WTC11 (cell line): ENCODE measurements at regions not wholly inside any gene's neighbourhood (a gene's known extent, or its start where the extent isn't known, plus 50 kb on each side); places are given as distances from the start of the nearest gene placed in this dataset.

Source experiments
- ATAC-seq: fragments of 200-7000 bp; cut with Tn5 transposase; 2 replicates; pipeline ENCODE4 v1.10.0; 2021; ENCODE audit warnings: mild to moderate bottlenecking, moderate library complexity
- CTCF ChIA-PET: fragments of 300-600 bp; sonication (Branson Sonifier 250); formaldehyde crosslinking; loops from one replicate; lab custom pipeline; 2021; ENCODE audit warnings: antibody characterized with exemption; lab: Charles Lee
- POLR2A ChIA-PET: fragments of 350-600 bp; sonication (Branson Sonifier 250); formaldehyde crosslinking; loops from one replicate; lab custom pipeline; 2021; ENCODE audit warnings: antibody characterized with exemption; lab: Charles Lee
- DNase-seq: peaks from one replicate; pipeline ENCODE4 v3.0.0; 2021; ENCODE audit warnings: low spot score
- H3K27ac Mint-ChIP-seq: 2 replicates; pipeline ENCODE4 v1.8.0; 2021; ENCODE audit warnings: mixed read lengths
- H3K27me3 Mint-ChIP-seq: 2 replicates; pipeline ENCODE4 v1.8.0; 2021; ENCODE audit warnings: low read depth, mild to moderate bottlenecking, moderate library complexity, mixed read lengths
- H3K36me3 Mint-ChIP-seq: 2 replicates; pipeline ENCODE4 v1.8.0; 2021; ENCODE audit warnings: mixed read lengths
- H3K4me1 Mint-ChIP-seq: 2 replicates; pipeline ENCODE4 v1.8.0; 2022; ENCODE audit warnings: mixed read lengths
- H3K4me3 Mint-ChIP-seq: 2 replicates; pipeline ENCODE4 v1.8.0; 2021; ENCODE audit warnings: mild to moderate bottlenecking, moderate library complexity, mixed read lengths
- H3K9me3 Mint-ChIP-seq: 2 replicates; pipeline ENCODE4 v1.8.0; 2021; ENCODE audit warnings: mixed read lengths
- AFF4 ChIP-seq: sonication (generic); formaldehyde crosslinking; IDR thresholded peaks from 2 replicates; pipeline ENCODE4 v1.8.1; 2023; ENCODE audit warnings: mild to moderate bottlenecking, missing genetic modification reagents, borderline replicate concordance
- CTCF ChIP-seq: fragments of 200-600 bp; IDR thresholded peaks from 2 replicates; pipeline ENCODE4 v1.8.0; 2022; ENCODE audit warnings: antibody characterized with exemption
- E2F1 ChIP-seq: sonication (generic); formaldehyde crosslinking; IDR thresholded peaks from 2 replicates; pipeline ENCODE4 v1.8.0; 2022; ENCODE audit warnings: mild to moderate bottlenecking, missing genetic modification reagents
- E2F5 ChIP-seq: sonication (generic); formaldehyde crosslinking; IDR thresholded peaks from 2 replicates; pipeline ENCODE4 v1.8.1; 2022; ENCODE audit warnings: mild to moderate bottlenecking, moderate library complexity, missing genetic modification reagents
- ELF4 ChIP-seq: sonication (generic); formaldehyde crosslinking; IDR thresholded peaks from 2 replicates; pipeline ENCODE4 v1.8.1; 2022; ENCODE audit warnings: low read depth, mild to moderate bottlenecking, moderate library complexity, missing genetic modification reagents
- FOXJ3 ChIP-seq: sonication (generic); formaldehyde crosslinking; IDR thresholded peaks from 2 replicates; pipeline ENCODE4 v1.9.0; 2021; ENCODE audit warnings: missing genetic modification reagents, mild to moderate bottlenecking, borderline replicate concordance
- GRHL2 ChIP-seq: fragments of 250-450 bp; sonication (Bioruptor Pico); IDR thresholded peaks from 2 replicates; pipeline ENCODE4 v1.8.0; 2022; ENCODE audit warnings: mild to moderate bottlenecking, moderate library complexity; ENCODE audit not compliant: insufficient replicate concordance, severe bottlenecking
- HMGA2 ChIP-seq: fragments of 250-450 bp; sonication (Bioruptor Pico); IDR thresholded peaks from 2 replicates; pipeline ENCODE4 v1.4.0; 2021; ENCODE audit warnings: mild to moderate bottlenecking, moderate library complexity
- MLX ChIP-seq: sonication (generic); formaldehyde crosslinking; IDR thresholded peaks from 2 replicates; pipeline ENCODE4 v1.8.1; 2023; ENCODE audit warnings: mild to moderate bottlenecking, missing genetic modification reagents, moderate library complexity
- MXD4 ChIP-seq: fragments of 250-450 bp; sonication (Bioruptor Pico); IDR thresholded peaks from 2 replicates; pipeline ENCODE4 v1.8.0; 2021; ENCODE audit warnings: mild to moderate bottlenecking, moderate library complexity, borderline replicate concordance
- NR1H2 ChIP-seq: sonication (generic); formaldehyde crosslinking; IDR thresholded peaks from 2 replicates; pipeline ENCODE4 v1.9.0; 2021; ENCODE audit warnings: mild to moderate bottlenecking, moderate library complexity, missing genetic modification reagents
- OVOL2 ChIP-seq: fragments of 250-450 bp; sonication (Bioruptor Pico); IDR thresholded peaks from 2 replicates; pipeline ENCODE4 v1.9.0; 2021; ENCODE audit warnings: mild to moderate bottlenecking, borderline replicate concordance
- PRRX2 ChIP-seq: fragments of 250-450 bp; sonication (Bioruptor Pico); IDR thresholded peaks from 2 replicates; pipeline ENCODE4 v1.8.0; 2021; ENCODE audit warnings: mild to moderate bottlenecking
- TP53 ChIP-seq: sonication (generic); formaldehyde crosslinking; IDR thresholded peaks from 2 replicates; pipeline ENCODE4 v1.8.1; 2023; ENCODE audit warnings: mild to moderate bottlenecking, missing genetic modification reagents
- ZMAT4 ChIP-seq: fragments of 250-450 bp; sonication (Bioruptor Pico); IDR thresholded peaks from 2 replicates; pipeline ENCODE4 v1.9.0; 2021; ENCODE audit warnings: mild to moderate bottlenecking
- ZNF232 ChIP-seq: sonication (generic); formaldehyde crosslinking; IDR thresholded peaks from 2 replicates; pipeline ENCODE4 v1.8.0; 2022; ENCODE audit warnings: mild to moderate bottlenecking, missing genetic modification reagents
- ZNF281 ChIP-seq: sonication (generic); formaldehyde crosslinking; IDR thresholded peaks from 2 replicates; pipeline ENCODE4 v1.8.0; 2023; ENCODE audit warnings: mild to moderate bottlenecking, missing genetic modification reagents
- ZNF317 ChIP-seq: sonication (generic); formaldehyde crosslinking; IDR thresholded peaks from 2 replicates; pipeline ENCODE4 v1.8.1; 2023; ENCODE audit warnings: low read depth, mild to moderate bottlenecking, moderate library complexity, missing genetic modification reagents, borderline replicate concordance
- ZNF396 ChIP-seq: fragments of 250-450 bp; sonication (Bioruptor Pico); IDR thresholded peaks from 2 replicates; pipeline ENCODE4 v1.8.0; 2021; ENCODE audit warnings: mild to moderate bottlenecking, moderate library complexity, borderline replicate concordance
- ZNF671 ChIP-seq: fragments of 250-450 bp; sonication (Bioruptor Pico); IDR thresholded peaks from 2 replicates; pipeline ENCODE4 v1.8.0; 2021; ENCODE audit warnings: mild to moderate bottlenecking

- no peak overlapping the region for H3K27ac Mint-ChIP-seq
- no peaks in the 10 kb centered on the region for H3K27me3 Mint-ChIP-seq
- H3K4me1 Mint-ChIP-seq = peaks cover 4% of the 10 kb centered on the region
- H3K36me3 Mint-ChIP-seq = peaks cover 51% of the 10 kb centered on the region
- DNase-seq (no peak), ATAC-seq (no peak)
- H3K4me3 Mint-ChIP-seq = no peak overlapping the region
- POLR2A ChIA-PET = no interaction called here
- H3K9me3 Mint-ChIP-seq = no peaks in the 10 kb centered on the region
- TF ChIP-seq GRHL2 (no peak), NR1H2 (no peak), ZNF396 (CRISPR knock-in tag) (no peak), E2F5 (no peak)
- CTCF ChIA-PET = interaction anchor here (1.3 kb wide), 1 partner anchor 8 kb away, joined by 3 read pairs; no protein-coding TSS in a partner anchor
These were observed 167.3 kb upstream of the ZNF267 start for GRCh38 chr16:31706318-31706717.

- no peaks in the 10 kb centered on the region for H3K27me3 Mint-ChIP-seq
- ATAC-seq (no peak), DNase-seq (no peak)
- H3K9me3 Mint-ChIP-seq = no peaks in the 10 kb centered on the region
- TF ChIP-seq ELF4 (CRISPR knock-in tag) (no peak), PRRX2 (CRISPR knock-in tag) (no peak), CTCF (no peak), ZMAT4 (CRISPR knock-in tag) (no peak), TP53 (CRISPR knock-in tag) (no peak), ZNF317 (CRISPR knock-in tag) (no peak), ZNF232 (CRISPR knock-in tag) (no peak), AFF4 (CRISPR knock-in tag) (no peak), MLX (CRISPR knock-in tag) (no peak), E2F1 (CRISPR knock-in tag) (no peak), FOXJ3 (CRISPR knock-in tag) (no peak), MXD4 (CRISPR knock-in tag) (no peak), HMGA2 (CRISPR knock-in tag) (no peak), ZNF671 (CRISPR knock-in tag) (no peak), NR1H2 (no peak), ZNF281 (CRISPR knock-in tag) (no peak), OVOL2 (CRISPR knock-in tag) (no peak)
- H3K4me1 Mint-ChIP-seq = peaks cover 5% of the 10 kb centered on the region
- CTCF ChIA-PET = no interaction called here
- no peak overlapping the region for H3K27ac Mint-ChIP-seq
- peaks cover 51% of the 10 kb centered on the region for H3K36me3 Mint-ChIP-seq
- POLR2A ChIA-PET = no interaction called here
- H3K4me3 Mint-ChIP-seq = no peak overlapping the region
These were observed 166.7 kb upstream of the ZNF267 start for GRCh38 chr16:31706925-31707324.
